IMR-90 (cell line): ENCODE measurements at regions not wholly inside any gene's neighbourhood (a gene's known extent, or its start where the extent isn't known, plus 50 kb on each side); places are given as distances from the start of the nearest gene placed in this dataset.

Experiments used
- ATAC-seq: fragments of 200-7000 bp; cut with Tn5 transposase; 2 replicates; pipeline ENCODE4 v1.9.1; 2020; ENCODE audit warnings: low read depth, mild to moderate bottlenecking, moderate library complexity
- BruUV-seq: library from RNA; stranded (reverse); fragments of 400-500 nt; replicated peaks from 2 replicates; lab custom pipeline; 2021; lab: Mats Ljungman, UMichigan
- CTCF ChIA-PET: fragments of 300-600 bp; formaldehyde crosslinking; extraction: SDS; loops from one replicate; lab custom pipeline; 2021; ENCODE audit warnings: antibody characterized with exemption; lab: Yijun Ruan, JAX
- POLR2A ChIA-PET: fragments of 300-600 bp; sonication (Branson Sonifier 250); formaldehyde crosslinking; loops from one replicate; lab custom pipeline; 2022; ENCODE audit warnings: antibody characterized with exemption; ENCODE audit not compliant: unreplicated experiment; lab: Charles Lee
- DNase-seq: peaks from one replicate; pipeline ENCODE4 v3.0.0; 2013
- H2AFZ ChIP-seq: replicated peaks from 2 replicates; pipeline ENCODE3; 2013; ENCODE audit warnings: low read length, mild to moderate bottlenecking; ENCODE audit not compliant: poor library complexity
- H2AK5ac ChIP-seq: 2 replicates; pipeline ENCODE4 v1.6.1; 2013; ENCODE audit warnings: low read depth, low read length, inconsistent platforms
- H2AK9ac ChIP-seq: replicated peaks from 2 replicates; pipeline ENCODE3; 2013; ENCODE audit warnings: mild to moderate bottlenecking, low read depth, low read length, moderate library complexity; ENCODE audit not compliant: poor library complexity
- H2BK120ac ChIP-seq: 2 replicates; pipeline ENCODE4 v1.6.1; 2013; ENCODE audit warnings: low read depth, low read length, inconsistent platforms
- H2BK15ac ChIP-seq: 3 replicates; pipeline ENCODE4 v1.6.1; 2013; ENCODE audit warnings: low read depth, low read length, inconsistent platforms
- H2BK20ac ChIP-seq: 2 replicates; pipeline ENCODE4 v1.6.1; 2013; ENCODE audit warnings: low read depth, mild to moderate bottlenecking, inconsistent platforms, low read length, moderate library complexity
- H2BK5ac ChIP-seq: 2 replicates; pipeline ENCODE4 v1.6.1; 2013; ENCODE audit warnings: mild to moderate bottlenecking, low read depth, low read length, inconsistent platforms; ENCODE audit not compliant: poor library complexity, severe bottlenecking
- H3K14ac ChIP-seq: replicated peaks from 2 replicates; pipeline ENCODE4 v1.6.1; 2013; ENCODE audit warnings: low read depth, low read length, inconsistent platforms
- H3K18ac ChIP-seq: 2 replicates; pipeline ENCODE4 v1.6.1; 2013; ENCODE audit warnings: low read depth, low read length, control low read depth
- H3K23ac ChIP-seq: 2 replicates; pipeline ENCODE4 v1.6.1; 2013; ENCODE audit warnings: low read depth, low read length, inconsistent platforms
- H3K27ac ChIP-seq: 2 replicates; pipeline ENCODE4 v1.5.1; 2013; ENCODE audit warnings: mild to moderate bottlenecking, control low read depth, low read length; ENCODE audit not compliant: insufficient read depth
- H3K27me3 ChIP-seq: 2 replicates; pipeline ENCODE4 v1.6.1; 2013; ENCODE audit warnings: low read length; ENCODE audit not compliant: control insufficient read depth, insufficient read depth
- H3K36me3 ChIP-seq: 2 replicates; pipeline ENCODE4 v1.6.1; 2013; ENCODE audit warnings: low read length, mixed read lengths; ENCODE audit not compliant: control insufficient read depth, insufficient read depth
- H3K4ac ChIP-seq: 2 replicates; pipeline ENCODE4 v1.6.1; 2013; ENCODE audit warnings: low read depth, low read length, inconsistent platforms
- H3K4me1 ChIP-seq: 2 replicates; pipeline ENCODE4 v1.6.1; 2013; ENCODE audit warnings: low read length, mixed read lengths; ENCODE audit not compliant: control insufficient read depth, insufficient read depth
- H3K4me2 ChIP-seq: 2 replicates; pipeline ENCODE4 v1.6.1; 2013; ENCODE audit warnings: low read depth, mild to moderate bottlenecking, control low read depth, low read length, moderate library complexity
- H3K4me3 ChIP-seq: 2 replicates; pipeline ENCODE4 v1.5.1; 2013; ENCODE audit warnings: low read depth, mild to moderate bottlenecking, control low read depth, low read length, moderate library complexity; ENCODE audit not compliant: insufficient read depth
- H3K56ac ChIP-seq: 2 replicates; pipeline ENCODE4 v1.6.1; 2013; ENCODE audit warnings: low read length, inconsistent platforms; ENCODE audit not compliant: insufficient read depth; ENCODE audit errors: extremely low read depth
- H3K79me1 ChIP-seq, 2 experiments: 2 replicates each; pipeline ENCODE4 v1.6.1; 2013; ENCODE audit warnings: low read length in 2 of 2, inconsistent platforms in 1 of 2, low read depth in 1 of 2
- H3K9ac ChIP-seq: 2 replicates; pipeline ENCODE4 v1.6.1; 2013; ENCODE audit warnings: low read depth, low read length, control low read depth
- H3K9me1 ChIP-seq: 2 replicates; pipeline ENCODE4 v1.6.1; 2013; ENCODE audit warnings: low read length, inconsistent platforms; ENCODE audit not compliant: insufficient read depth
- H3K9me3 ChIP-seq: 2 replicates; pipeline ENCODE4 v1.6.1; 2013; ENCODE audit warnings: low read length; ENCODE audit not compliant: control insufficient read depth, insufficient read depth
- H4K20me1 ChIP-seq: 2 replicates; pipeline ENCODE4 v1.6.1; 2013; ENCODE audit warnings: low read length, inconsistent platforms; ENCODE audit not compliant: insufficient read depth
- H4K5ac ChIP-seq: 2 replicates; pipeline ENCODE4 v1.6.1; 2013; ENCODE audit warnings: mild to moderate bottlenecking, low read depth, low read length, control low read depth
- H4K8ac ChIP-seq, 2 experiments: 2 replicates each; pipeline ENCODE4 v1.6.1; 2013; ENCODE audit warnings: low read depth in 2 of 2, low read length in 2 of 2, control low read depth in 1 of 2, inconsistent platforms in 1 of 2
- H4K91ac ChIP-seq: 2 replicates; pipeline ENCODE4 v1.6.1; 2013; ENCODE audit warnings: low read depth, low read length, inconsistent platforms; ENCODE audit not compliant: insufficient read depth
- BHLHE40 ChIP-seq: fragments of 150-350 bp; IDR thresholded peaks from 2 replicates; pipeline ENCODE4 v1.6.1; 2016; ENCODE audit warnings: mild to moderate bottlenecking, low read depth, low read length
- CEBPB ChIP-seq: IDR thresholded peaks from 2 replicates; pipeline ENCODE4 v1.6.1; 2012; ENCODE audit warnings: low read depth, low read length, improper control_type of control experiment
- FOS ChIP-seq: fragments of 150-350 bp; IDR thresholded peaks from 2 replicates; pipeline ENCODE4 v1.6.1; 2016; ENCODE audit warnings: low read depth, low read length
- NFE2L2 ChIP-seq: fragments of 150-350 bp; IDR thresholded peaks from 2 replicates; pipeline ENCODE4 v1.6.1; 2016; ENCODE audit warnings: low read depth, mild to moderate bottlenecking, low read length
- POLR2A ChIP-seq: IDR thresholded peaks from 2 replicates; pipeline ENCODE4 v1.6.1; 2012; ENCODE audit warnings: mild to moderate bottlenecking, low read depth, low read length
- RAD21 ChIP-seq: IDR thresholded peaks from 2 replicates; pipeline ENCODE4 v1.6.1; 2012; ENCODE audit warnings: low read length, improper control_type of control experiment
- RCOR1 ChIP-seq: IDR thresholded peaks from 2 replicates; pipeline ENCODE4 v1.6.1; 2012; ENCODE audit warnings: mild to moderate bottlenecking, low read length, improper control_type of control experiment; ENCODE audit not compliant: insufficient replicate concordance
- WGBS, 2 experiments: methylation state at CpG; one replicate each; pipeline versions ENCODE4 v1.1.5 to v1.1.7; 2013; ENCODE audit warnings: missing lambda C conversion rate in 2 of 2; ENCODE audit not compliant: insufficient read length in 1 of 2; ENCODE audit errors: extremely low coverage in 2 of 2; 5-methylcytosine and 5-hydroxymethylcytosine counted together
- dilution Hi-C: fragments of 300-500 bp; cut with HindIII; formaldehyde crosslinking; loops from one replicate; pipeline ENCODE4 v1.14.3; 2018; ENCODE audit warnings: low sequenced_read_pairs; ENCODE audit not compliant: unreplicated experiment
- in situ Hi-C: fragments of 300-500 bp; cut with MboI; formaldehyde crosslinking; loops from 3 replicates; pipeline ENCODE4 v1.14.3; 2019; ENCODE audit warnings: low sequenced_read_pairs, inconsistent platforms, mixed read lengths
- intact Hi-C: fragments of 100-400 bp; cut with micrococcal nuclease; formaldehyde crosslinking; loops from 2 replicates; pipeline ENCODE4 v1.10.0; 2022
- TF ChIP-seq, protein P1 (sequence below): fragments of 150-350 bp; IDR thresholded peaks from 2 replicates; pipeline ENCODE4 v1.6.1; 2017; ENCODE audit warnings: mild to moderate bottlenecking, antibody characterized with exemption, low read length, low read depth

DNA sequence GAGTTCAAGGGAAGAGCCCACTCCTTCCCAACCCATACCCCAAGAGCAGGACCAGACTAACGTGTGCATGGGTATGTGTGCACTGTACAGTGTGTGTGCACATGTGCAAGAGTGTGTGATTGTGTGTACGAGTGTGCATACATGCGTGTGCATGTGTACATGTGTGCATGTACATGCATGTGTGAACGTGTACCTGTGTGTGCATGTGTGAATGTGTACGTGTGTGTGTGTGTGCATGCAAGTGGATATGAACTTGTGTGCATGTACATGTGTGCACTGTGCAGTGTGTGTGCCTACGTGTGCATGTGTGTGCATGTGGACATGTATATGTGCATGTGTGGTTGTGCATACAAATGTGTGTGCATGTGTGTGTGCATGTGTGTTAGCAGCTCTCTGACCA lies 223.1 kb downstream of the RBFOX3 start (continued):
- TF ChIP-seq BHLHE40, result no peak
- no peak for TF ChIP-seq CEBPB
- no peak for TF ChIP-seq FOS
- TF ChIP-seq RAD21, result no peak
- TF ChIP-seq NFE2L2, result no peak

DNA sequence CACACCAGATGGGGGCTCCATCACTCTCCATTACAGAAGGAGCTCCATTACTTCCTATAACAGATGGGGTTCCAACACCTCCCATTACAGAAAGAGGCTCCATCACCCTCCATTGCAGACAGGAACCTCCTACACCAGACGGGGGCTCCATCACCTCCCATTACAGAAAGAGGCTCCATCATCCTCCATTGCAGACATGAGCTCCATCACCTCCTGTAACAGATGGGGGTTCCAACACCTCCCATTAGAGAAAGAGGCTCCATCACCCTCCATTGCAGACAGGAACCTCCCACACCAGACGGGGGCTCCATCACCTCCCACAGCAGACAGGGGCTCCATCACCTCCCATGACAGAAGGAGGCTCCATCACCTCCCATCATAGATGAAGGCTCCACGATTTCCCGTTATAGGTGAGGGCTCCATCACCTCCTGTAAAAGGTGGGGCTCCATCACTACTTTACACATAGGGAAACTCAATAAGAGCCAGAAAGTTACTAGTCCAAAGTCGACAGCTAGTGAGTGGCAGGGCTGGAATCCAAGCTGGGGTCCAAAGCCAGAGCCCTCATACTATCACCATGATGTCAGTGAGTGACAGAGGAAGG lies 224.8 kb downstream of the RBFOX3 start:
- no peak for TF ChIP-seq RCOR1
- TF ChIP-seq CEBPB, result no peak
- TF ChIP-seq, protein P1, sequence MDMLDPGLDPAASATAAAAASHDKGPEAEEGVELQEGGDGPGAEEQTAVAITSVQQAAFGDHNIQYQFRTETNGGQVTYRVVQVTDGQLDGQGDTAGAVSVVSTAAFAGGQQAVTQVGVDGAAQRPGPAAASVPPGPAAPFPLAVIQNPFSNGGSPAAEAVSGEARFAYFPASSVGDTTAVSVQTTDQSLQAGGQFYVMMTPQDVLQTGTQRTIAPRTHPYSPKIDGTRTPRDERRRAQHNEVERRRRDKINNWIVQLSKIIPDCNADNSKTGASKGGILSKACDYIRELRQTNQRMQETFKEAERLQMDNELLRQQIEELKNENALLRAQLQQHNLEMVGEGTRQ, result no peak
- no peak for TF ChIP-seq POLR2A
- TF ChIP-seq FOS, result no peak

More for the DNA sequence above, 224.8 kb downstream of the RBFOX3 start:
- Histone ChIP-seq H4K20me1 (no peaks in the 10 kb centered on the region), H3K4me1 (no peaks in the 10 kb centered on the region), H2BK15ac (no peak overlapping the region), H3K4ac (no peak overlapping the region), H3K14ac (no peak overlapping the region), H4K91ac (no peak overlapping the region), H3K18ac (no peak overlapping the region), H2AK5ac (no peak overlapping the region), H4K5ac (no peak overlapping the region), H2BK5ac (no peak overlapping the region), H2AK9ac (no peak overlapping the region), H3K23ac (no peak overlapping the region), H3K36me3 (no peaks in the 10 kb centered on the region), H3K27me3 (peaks cover 5% of the 10 kb centered on the region; the same call in 1 of the 2 replicates), H2BK120ac (no peak overlapping the region), H3K4me2 (no peak overlapping the region), H3K79me1 (no peaks in the 10 kb centered on the region), H3K9me1 (no peaks in the 10 kb centered on the region; the same call in 1 of the 2 replicates), H2AFZ (no peak overlapping the region), H4K8ac (no peak overlapping the region), H3K27ac (no peak overlapping the region), H2BK20ac (no peak overlapping the region), H3K56ac (no peak overlapping the region), H3K9me3 (no peaks in the 10 kb centered on the region; the same call in 1 of the 2 replicates), H3K4me3 (no peak overlapping the region), H3K9ac (no peak overlapping the region)
- dilution Hi-C loops, result no loop called here
- ATAC-seq (no peak), DNase-seq (no peak)
- in situ Hi-C loops, result loop anchor here (25.0 kb wide), 1 partner anchor 524 kb away; no protein-coding TSS in a partner anchor
- WGBS, 2 experiments, result no CpG with 5 or more reads among the region's 5 CpGs
- no TSS peak for BruUV-seq
- POLR2A ChIA-PET, result no interaction called here
- CTCF ChIA-PET, result no interaction called here
- intact Hi-C loops, result no loop called here
